ENCODE measurements at regions not wholly inside any gene's neighbourhood (a gene's known extent, or its start where the extent isn't known, plus 50 kb on each side); places are given as distances from the start of the nearest gene placed in this dataset.
"Not testable (repeated sequence)": the region's sequence is repeated elsewhere in the genome, so short reads cannot be mapped to it uniquely, and the experiment has no call there.

GRCh38 chrX:66912417-66912816, 273.5 kb upstream of the EDA2R start:
- no peak for DNase-seq

GRCh38 chrX:66902081-66902480, 263.2 kb upstream of the EDA2R start:
- DNase-seq, result no peak

- DNase-seq, result no peak
Observed at GRCh38 chrX:66900886-66901285, 262.0 kb upstream of the EDA2R start.

- no peak for DNase-seq
Observed at GRCh38 chrX:66892004-66892403, 253.1 kb upstream of the EDA2R start.

- no peak for DNase-seq
Observed at GRCh38 chrX:66889418-66889817, 250.5 kb upstream of the EDA2R start.

GRCh38 chrX:66882101-66882500, 243.2 kb upstream of the EDA2R start:
- no peak for DNase-seq

- no peak for DNase-seq
Observed at GRCh38 chrX:66876776-66877175, 237.9 kb upstream of the EDA2R start.

- no peak for DNase-seq
Observed at GRCh38 chrX:66872771-66873170, 233.9 kb upstream of the EDA2R start.

GRCh38 chrX:66863721-66864120, 224.8 kb upstream of the EDA2R start:
- DNase-seq, result no peak

- no peak for DNase-seq
Observed at GRCh38 chrX:66833426-66833825, 194.5 kb upstream of the EDA2R start.

- no peak for DNase-seq
Observed at GRCh38 chrX:66815227-66815626, 176.3 kb upstream of the EDA2R start.

- not testable (repeated sequence) for DNase-seq
Observed at GRCh38 chrX:66794514-66794913, 155.6 kb upstream of the EDA2R start.

- DNase-seq, result no peak
Observed at GRCh38 chrX:66766318-66766717, 127.4 kb upstream of the EDA2R start.

- DNase-seq, result no peak
Observed at GRCh38 chrX:66760651-66761050, 121.8 kb upstream of the EDA2R start.

- DNase-seq, result no peak
Observed at GRCh38 chrX:66756717-66757116, 117.8 kb upstream of the EDA2R start.

- no peak for DNase-seq
Observed at GRCh38 chrX:66751136-66751782, 112.4 kb upstream of the EDA2R start.

- not testable (repeated sequence) for DNase-seq
Observed at GRCh38 chrX:66744519-66744918, 105.6 kb upstream of the EDA2R start.

GRCh38 chrX:66731398-66731797, 92.5 kb upstream of the EDA2R start:
- DNase-seq, result no peak

GRCh38 chrX:66728818-66729271, 90.0 kb upstream of the EDA2R start:
- DNase-seq, result peak; percentile 2

GRCh38 chrX:66717926-66718325, 79.0 kb upstream of the EDA2R start:
- DNase-seq, result no peak

- DNase-seq, result no peak
Observed at GRCh38 chrX:66698273-66699204, 59.7 kb upstream of the EDA2R start.

GRCh38 chrX:66692512-66692911, 53.6 kb upstream of the EDA2R start:
- DNase-seq, result not testable (repeated sequence)

Data from occipital lobe (tissue), 1 donor.